GM19043 (cell line): ENCODE measurements at regions not wholly inside any gene's neighbourhood (a gene's known extent, or its start where the extent isn't known, plus 50 kb on each side); places are given as distances from the start of the nearest gene placed in this dataset.

ENCODE experiments used
- ATAC-seq: cut with Tn5 transposase; IDR thresholded peaks from one replicate; pipeline ENCODE4 v1.9.1; 2021; ENCODE audit warnings: low read depth; ENCODE audit not compliant: unreplicated experiment

DNA sequence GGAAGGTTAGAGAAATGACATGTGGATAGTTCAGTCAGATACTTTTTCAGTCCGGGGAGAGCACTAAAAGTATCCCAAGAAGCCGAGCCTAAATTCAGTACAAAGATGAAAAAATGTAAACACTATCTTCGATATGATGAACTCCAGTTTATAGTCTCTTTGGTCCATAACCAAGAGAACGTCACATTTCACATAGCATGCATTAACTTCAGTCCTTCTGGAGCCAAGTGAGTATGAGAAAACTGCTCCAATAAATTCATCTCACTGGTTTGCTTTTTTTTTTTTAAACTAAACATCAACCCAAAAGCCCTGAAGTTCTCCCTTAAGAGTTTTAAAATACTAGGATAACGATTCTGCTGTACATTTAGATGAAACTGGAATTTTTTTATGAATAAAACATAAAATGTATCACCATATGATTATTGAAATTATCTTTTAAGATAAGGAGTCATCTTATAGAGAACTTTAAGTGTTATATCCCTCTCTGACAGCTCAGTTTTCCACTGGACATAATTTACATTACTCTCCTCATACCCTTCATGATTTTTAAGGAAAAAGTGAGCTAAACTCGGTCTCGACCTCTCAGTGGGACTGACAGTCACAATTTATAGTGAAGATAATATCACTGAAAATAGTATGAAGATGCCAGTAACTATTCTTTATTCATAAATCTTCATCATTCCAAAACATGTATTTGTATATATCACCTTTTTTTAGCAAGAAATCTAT is 841.5 kb upstream of the FLRT2 start:
- ATAC-seq: no peak

DNA sequence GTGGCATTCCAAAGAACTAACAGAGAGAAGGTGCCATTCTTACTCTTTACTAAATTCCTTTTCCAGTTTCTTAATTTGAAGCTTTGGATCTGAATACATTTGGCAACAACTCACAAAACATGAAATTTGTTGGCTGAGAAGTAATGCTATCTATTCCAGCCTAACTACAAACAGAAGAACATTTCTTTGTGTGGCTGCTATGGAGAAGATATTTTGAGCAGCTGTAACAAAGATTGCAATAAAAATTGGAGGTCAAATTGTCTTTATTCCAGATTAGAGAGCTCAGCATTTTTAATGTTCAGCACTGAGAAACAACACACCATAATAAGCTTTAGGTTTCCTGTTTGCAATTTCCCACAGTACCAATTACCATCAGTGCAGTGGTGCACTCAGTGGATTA is 835.8 kb upstream of the FLRT2 start:
- ATAC-seq: no peak

DNA sequence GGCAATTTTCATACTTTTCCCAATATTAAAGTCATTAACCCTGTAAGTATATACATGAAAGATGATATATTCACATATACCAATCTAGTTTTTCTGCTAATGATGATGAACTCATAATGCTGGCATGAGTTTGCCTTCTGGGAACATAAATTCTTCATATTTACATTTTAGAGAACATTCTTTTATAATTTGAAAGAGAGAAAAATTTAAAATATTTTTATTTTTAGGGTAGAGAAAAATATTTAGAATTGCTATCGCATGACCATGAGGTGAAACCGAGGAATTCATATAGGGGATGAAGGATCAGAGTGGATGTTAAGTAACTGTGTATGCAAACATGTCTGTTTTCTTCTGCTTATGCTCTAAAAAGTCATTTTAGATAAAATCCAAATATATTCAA is 825.3 kb upstream of the FLRT2 start:
- ATAC-seq: no peak

DNA sequence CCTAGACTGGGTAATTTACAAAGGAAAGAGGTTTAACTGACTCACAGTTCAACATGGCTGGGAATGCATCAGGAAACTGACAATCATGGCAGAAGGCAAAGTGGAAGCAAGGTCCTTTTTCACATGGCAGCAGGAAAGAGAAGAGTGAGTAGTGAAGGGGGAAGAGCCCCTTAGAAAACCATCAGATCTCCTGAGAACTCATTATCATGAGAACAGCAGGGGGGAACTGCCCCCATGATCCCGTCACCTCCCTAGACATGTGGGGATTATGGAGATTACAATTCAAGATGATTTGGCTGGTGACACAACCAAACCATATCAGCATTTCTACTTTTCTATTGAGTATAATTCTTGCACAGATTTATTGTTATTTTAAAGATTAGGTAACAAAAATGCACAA is 822.1 kb upstream of the FLRT2 start:
- ATAC-seq: no peak

DNA sequence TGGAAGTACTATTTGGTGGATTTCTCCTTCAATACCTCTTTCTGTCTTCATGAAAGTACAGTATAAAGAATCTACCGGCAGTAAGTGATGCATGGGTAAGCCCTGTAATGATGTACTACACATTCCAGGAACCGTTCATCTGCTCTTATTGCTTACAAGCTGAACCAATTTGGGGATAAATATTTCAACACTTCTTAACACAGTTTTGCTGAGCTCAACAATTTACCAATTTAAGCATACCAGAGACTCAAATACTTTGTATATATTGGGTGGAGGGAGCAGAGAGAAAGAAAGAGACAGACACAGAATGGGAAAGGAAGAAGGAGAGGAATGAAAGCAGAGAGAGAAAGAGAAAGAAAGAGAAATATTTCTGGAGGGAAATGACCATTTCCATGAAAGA is 821.1 kb upstream of the FLRT2 start:
- no peak for ATAC-seq

DNA sequence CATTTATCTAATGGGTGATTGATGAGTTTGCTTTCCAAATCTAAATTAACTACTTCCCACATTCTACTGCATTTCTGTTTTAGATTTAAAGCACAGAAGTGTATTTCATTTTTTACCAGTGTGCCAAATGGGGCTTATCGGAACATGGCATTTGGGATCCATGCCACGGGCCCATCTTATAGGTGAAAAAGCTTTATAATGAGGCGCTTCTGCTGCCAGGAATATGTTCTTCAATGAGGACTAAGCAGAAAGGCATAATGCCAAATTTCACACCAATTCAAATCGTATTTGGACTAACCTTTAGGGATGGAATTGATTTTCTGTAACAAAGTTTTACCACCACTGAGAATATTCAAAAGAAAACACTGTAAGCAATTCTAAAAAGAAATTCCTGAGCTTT is 803.5 kb upstream of the FLRT2 start:
- ATAC-seq: no peak

DNA sequence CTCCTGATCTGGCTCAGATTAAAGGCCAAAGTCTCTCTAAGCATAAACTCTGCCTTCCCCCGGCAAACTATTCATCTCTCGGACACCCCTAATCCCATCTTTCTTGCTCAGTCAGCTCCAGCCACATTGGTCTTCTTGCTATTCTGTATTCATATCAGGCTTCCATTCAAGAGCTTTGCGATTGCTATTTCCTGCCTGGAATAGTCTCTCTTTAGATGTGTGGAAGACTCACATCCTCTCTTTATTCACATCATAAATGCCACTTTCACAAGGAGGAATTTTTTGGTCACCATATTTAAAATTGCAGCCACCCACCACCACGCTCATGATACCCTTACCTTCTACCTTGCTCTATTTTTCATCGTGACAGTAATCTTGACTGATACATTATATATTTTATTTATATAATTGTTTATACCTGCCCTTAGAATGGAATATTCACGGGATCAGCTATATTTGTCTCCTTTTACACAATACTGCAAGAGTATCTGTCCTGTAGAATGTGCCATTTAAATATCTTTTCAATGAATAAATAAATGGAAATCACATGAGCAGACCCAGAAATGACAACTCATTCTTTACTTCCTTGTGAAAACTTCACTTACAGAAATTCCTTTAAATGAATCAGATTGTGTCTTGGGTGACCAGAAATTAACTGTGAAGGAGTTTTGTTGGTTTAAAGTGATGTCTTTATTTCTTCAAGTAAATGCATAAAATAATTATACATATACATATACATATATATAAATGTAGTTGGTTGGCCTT is 780.6 kb upstream of the FLRT2 start:
- no peak for ATAC-seq

DNA sequence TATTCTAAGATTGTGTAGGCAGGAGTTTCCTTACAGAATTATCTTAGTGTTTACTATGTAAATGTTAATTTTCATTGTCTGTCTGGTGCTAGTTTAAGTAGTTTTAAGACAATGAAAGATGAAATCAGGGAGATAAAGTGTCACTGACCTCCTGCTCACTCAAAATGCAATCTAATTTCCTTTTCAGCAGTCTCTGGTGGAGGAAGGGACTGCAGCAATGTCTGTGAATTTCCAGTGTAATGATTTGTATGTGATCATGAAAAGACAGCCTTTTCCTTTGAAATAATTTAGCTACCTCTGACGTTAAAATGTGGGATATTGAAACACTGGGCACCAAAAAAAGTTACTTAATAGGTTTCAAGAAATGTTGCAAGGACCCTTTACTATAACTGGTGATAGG is 779.7 kb upstream of the FLRT2 start:
- ATAC-seq: no peak

DNA sequence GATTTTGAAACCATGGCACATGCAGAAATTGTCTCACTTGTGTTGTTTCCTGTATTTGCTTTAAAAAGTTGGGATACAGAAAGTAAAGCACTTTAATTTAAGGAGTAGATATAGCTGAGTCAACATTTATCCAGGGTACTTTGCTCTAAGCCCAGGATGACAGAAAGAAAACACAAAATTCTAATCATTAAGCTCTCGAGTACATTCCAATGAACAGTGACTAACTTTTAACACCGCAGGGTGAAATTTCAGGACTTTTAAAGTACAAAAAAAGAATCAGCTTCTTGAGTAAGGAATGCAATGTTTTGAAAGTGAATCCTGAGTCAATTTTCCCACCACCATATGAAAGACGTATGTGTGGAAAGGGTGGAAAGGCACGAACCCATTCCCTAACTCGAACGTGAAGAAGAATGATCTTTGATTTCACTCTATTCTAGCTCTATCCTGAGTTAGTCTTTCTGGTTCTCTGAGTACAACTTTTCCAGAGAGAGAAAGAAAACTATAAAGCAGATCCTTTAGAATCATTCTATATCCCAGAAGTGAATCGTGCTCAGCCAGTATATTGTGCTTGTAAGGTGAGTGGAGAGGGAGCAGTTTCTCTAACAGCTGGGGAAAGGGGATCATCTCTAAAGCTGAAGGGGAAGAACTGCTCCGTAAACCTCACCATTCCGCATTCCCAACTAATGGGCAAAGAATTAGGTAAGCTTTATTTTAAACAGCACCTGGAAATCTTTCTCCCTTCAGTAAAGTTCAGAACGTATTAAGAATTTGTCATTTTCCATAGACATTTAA is 779.0 kb upstream of the FLRT2 start:
- ATAC-seq: no peak

DNA sequence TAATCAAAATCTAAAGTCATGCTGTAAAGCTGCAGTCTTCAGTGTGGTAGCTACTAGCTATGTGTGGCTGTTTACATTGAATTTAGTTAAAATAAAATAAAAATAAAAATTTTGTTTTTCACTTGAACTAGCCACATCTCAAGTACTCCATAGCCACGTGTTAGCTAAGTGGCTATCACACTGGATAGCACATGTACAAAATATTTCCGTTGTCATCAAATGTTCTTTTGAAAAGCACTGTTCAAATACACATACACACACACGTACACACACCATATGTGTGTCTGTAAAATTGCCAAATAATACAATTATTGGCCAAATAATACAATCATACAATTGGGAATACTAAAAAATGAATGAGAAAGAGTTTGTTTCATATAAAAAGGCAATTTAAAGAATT is 778.2 kb upstream of the FLRT2 start:
- no peak for ATAC-seq

DNA sequence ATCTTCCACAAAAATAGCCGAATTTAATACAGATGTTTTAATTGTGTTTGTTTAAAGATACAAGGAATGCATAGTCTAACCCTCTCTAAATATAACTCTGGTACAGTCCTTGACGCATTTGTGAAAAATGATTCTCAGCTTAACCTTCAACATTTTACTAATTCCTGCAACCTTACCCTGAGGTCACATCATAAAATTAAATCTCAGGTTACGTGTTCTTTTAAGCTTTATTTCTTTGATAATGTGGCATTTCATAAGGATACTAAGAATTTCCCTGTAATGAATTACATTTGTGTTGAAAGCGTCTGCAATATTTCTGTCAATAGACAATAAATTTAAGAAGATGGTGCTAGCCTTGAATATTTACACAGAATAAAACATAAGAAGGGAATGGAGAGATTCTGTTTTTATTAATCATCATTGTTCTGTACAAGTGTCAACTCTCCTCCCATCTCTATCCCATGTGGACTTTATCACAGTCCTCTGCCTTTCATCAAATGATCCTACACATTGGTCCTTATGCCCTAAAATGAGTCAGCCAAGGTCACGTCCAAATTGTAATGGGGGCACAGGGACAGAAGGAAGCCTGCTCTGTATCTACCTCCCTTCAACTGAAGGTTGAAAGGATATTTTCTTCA is 769.3 kb upstream of the FLRT2 start:
- no peak for ATAC-seq

DNA sequence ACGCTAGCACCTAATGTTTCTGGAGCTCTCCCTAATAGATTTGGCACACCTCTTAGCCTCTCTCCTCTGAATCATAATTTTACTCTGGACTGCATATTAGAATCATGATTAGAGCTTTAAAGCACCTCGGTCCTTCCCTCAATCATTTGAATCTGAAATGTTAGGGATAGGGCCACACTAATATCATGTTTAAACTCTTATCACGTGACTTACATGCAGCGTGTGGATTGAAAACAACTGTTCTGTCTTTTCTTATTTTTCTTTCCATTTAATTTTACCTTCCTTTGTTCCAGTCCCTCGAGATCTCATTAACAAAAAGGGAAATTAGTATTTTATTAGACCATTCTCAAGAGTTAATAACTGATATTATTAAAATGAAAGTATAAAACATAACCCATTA is 762.5 kb upstream of the FLRT2 start:
- ATAC-seq: no peak

DNA sequence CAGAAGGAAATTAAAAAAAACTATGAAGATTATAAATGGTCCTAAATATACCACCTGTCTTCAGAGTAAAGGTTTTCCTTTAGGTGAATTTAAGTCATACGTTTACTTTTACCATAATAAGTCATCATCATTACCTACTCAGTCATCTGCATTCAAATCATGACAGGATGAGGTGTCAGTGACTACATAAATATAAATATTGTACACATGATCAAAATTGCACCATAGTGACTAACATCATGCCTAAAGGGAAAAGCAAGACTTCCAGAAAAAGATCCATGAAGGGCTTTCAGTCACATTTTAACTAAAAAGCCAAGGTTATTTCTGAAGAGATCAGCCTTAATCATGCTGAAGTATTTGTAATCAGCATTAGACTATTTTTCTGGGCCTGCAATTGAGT is 759.9 kb upstream of the FLRT2 start:
- no peak for ATAC-seq

DNA sequence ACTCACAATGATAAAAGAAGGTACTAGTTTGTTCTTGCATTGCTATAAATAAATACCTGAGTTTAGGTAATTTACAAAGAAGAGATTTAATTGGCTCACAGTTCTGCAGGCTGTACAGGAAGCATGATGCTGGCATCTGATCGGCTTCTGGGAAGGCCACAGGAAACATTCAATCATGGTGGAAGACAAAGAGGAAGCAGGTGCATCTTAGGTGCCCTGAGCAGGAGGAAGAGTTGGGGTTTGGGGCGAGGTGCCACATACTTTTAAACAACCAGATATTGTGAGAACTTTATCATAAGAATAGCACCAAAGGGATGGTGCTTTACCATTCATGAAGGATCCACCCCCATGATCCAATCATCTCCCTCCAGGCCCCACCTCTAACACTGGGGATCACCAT is 752.6 kb upstream of the FLRT2 start:
- no peak for ATAC-seq

DNA sequence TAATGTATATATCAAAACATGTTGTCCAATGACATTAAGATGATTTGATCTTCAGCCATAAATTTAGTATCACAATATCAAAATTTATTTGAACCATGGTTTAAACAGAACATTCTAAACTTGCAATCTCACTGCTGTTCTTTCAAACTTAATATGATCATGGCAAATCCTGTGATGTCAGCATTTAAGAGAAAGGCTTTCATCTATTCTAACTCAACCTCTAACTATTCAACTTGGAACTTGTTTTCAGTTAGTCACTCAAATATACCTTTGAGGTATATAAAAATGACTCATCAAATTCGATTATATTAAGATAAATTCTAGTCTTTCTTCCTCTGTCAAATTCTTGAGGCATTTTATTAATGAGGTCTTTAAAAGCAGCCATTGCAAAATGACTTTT is 747.0 kb upstream of the FLRT2 start:
- no peak for ATAC-seq

DNA sequence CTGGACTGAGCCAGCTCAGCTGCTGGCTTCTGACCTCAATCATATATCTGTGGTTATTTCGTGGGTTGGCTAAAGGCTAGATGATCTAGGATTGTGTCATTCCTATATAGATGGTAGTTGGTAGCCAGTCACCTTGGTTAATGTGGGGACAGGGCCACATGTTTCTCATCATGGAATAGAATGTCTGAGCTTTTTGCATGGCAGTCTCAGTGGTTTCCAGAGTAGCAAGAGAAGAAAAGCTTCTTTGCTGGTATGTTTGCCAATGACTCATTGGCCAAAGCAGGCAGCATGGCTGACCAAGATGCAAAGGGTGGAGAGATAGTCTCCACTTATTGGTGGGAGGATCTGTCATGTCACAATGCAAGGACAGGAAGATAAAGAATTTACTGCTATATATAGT is 746.4 kb upstream of the FLRT2 start:
- ATAC-seq: no peak

DNA sequence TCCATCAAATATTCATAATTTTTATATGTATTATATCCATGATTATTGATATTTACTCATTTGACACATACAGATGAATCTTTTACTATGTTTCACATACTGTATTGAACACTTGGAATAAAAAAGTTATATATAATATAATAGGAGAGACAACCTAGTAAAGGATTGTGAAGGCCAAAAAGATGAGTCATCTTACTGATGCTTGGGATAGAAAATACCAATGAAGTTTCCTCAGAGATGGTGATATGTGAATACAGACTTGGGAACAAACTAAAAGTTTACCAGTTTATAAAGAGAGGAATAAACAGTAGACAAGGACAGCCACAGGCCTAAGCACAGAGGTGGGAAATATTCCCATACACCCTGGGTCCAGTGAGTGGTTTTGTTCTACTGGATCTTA is 743.9 kb upstream of the FLRT2 start:
- no peak for ATAC-seq

DNA sequence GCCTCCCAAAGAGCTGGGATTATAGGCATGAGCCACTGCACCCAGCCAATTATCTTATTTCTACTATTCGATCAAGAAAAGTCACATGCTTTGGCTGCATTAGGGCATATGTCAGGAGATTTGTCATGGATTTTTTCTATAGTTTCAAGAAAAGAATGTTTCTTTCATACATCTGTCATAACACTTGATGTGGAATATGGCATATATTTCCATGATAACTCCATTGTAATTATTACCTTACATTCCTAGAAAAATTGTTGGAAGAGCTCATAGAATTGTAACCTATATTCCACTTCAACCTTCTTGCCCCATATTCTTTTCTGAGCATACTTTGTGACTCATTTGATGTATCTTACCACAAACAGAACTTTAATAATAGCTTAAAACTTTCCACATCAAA is 740.9 kb upstream of the FLRT2 start:
- ATAC-seq: no peak

DNA sequence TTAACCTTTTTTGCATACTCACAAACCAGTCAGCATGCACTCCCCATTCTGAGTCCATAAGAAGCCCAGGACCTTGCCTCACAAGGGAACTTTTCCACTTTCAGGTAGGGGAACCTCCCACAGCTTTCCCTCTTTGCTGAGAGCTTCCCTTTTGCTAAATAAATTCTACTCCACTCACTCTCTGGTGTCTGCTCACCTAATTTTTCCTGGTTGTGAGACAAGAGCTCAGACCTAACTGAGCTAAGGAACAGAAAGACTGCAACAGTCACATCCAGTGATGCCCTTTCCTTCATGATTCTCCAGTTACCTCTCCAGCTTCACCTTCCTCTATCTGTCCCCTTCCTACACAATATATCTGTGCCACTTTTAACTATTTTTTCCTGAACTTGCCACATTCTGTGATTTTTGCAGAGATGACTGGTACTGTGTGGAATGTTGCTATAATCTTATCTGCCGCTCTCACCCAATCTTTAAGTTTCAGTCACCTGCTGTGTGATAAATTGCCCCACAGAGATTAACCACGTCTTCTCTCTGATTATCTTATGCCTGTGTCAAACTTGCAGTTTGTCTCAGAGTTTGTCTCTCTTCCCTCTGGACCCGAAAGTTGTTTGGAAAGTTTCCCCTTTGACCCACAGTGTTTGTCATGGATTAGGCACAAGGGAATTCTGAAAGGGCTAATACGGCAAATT is 737.1 kb upstream of the FLRT2 start:
- no peak for ATAC-seq

DNA sequence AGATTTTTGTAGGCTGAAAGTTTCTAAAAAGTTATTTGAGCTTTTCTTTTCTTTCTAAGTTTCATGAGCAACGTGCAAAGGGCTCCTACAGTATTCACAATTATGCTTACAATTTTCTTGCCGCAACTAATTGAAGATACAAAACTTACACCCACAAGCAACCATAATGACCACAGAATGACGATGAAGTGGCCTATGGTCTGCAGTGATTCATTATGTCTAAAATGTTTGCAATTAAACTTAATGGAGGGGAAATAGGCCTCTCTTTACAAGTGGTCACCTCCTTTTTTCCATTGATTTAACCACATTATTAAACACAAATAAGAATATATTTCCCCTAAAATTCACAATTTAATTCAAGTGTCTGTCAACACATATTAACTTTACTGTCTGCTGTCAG is 732.6 kb upstream of the FLRT2 start:
- ATAC-seq: no peak

DNA sequence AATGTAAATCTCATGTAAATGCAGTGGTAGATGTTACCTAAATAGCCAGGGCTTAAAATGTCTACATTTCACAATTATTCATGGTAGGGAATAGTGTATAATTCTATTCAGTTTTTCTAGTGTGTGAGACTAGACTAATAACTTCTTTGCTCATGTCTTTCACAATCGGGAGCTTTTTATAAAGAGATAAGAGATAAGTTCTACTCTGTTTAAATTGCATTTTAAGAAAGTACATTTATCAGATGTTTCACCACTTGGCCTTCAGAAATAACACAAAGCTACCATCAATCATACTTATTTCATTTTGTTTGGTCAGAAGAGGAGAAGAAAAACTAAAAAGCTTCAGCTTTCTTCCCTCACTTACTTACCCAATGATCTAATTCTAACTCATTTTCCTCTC is 725.5 kb upstream of the FLRT2 start:
- ATAC-seq: no peak
